Rectal smooth muscle tissue (tissue), 1 donor: ENCODE measurements at regions not wholly inside any gene's neighbourhood (a gene's known extent, or its start where the extent isn't known, plus 50 kb on each side); places are given as distances from the start of the nearest gene placed in this dataset.

ENCODE experiments used
- H3K27ac ChIP-seq: one replicate; pipeline ENCODE4 v1.7.0; 2013; ENCODE audit warnings: low read depth, low read length, inconsistent platforms
- H3K27me3 ChIP-seq: one replicate; pipeline ENCODE4 v1.7.0; 2013; ENCODE audit warnings: low read length; ENCODE audit not compliant: control insufficient read depth, insufficient read depth
- H3K36me3 ChIP-seq: one replicate; pipeline ENCODE4 v1.7.0; 2013; ENCODE audit warnings: low read length; ENCODE audit not compliant: control insufficient read depth, insufficient read depth
- H3K4me1 ChIP-seq: one replicate; pipeline ENCODE4 v1.7.0; 2013; ENCODE audit warnings: low read length; ENCODE audit not compliant: control insufficient read depth, insufficient read depth
- H3K4me3 ChIP-seq: one replicate; pipeline ENCODE4 v1.7.0; 2013; ENCODE audit warnings: low read length
- H3K9ac ChIP-seq: one replicate; pipeline ENCODE4 v1.7.0; 2013; ENCODE audit warnings: low read length

DNA sequence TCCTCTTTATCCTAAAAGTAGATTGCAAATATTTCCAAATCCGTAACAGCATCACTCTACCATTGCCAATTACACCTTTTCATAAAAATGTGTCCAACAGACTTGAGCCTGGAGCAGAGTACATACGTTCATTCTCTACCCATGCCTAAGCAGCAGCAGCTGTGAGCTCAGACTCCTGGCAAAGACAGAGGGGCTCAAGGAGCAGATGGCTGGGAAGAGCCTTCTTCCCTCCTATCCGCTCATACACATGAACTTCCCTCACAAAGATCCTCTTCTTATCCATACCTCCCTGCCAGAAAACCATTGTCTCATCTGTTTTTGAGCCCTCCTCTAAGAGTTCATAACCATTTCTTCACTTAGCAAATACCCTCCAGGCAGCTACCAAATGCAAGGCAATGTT is 164.3 kb upstream of the ARL4C start:
- no peak overlapping the region for H3K9ac ChIP-seq
- H3K36me3 ChIP-seq = no peaks in the 10 kb centered on the region
- no peak overlapping the region for H3K27ac ChIP-seq
- H3K4me1 ChIP-seq = no peaks in the 10 kb centered on the region
- H3K4me3 ChIP-seq = no peak overlapping the region
- H3K27me3 ChIP-seq = no peaks in the 10 kb centered on the region

GRCh38 chr2:234655706-234656105 is 158.8 kb upstream of the ARL4C start:
- Histone ChIP-seq H3K9ac (no peak overlapping the region), H3K36me3 (no peaks in the 10 kb centered on the region), H3K4me3 (no peak overlapping the region), H3K27me3 (no peaks in the 10 kb centered on the region), H3K4me1 (no peaks in the 10 kb centered on the region), H3K27ac (no peak overlapping the region)

GRCh38 chr2:234650911-234651310 is 154.0 kb upstream of the ARL4C start:
- Histone ChIP-seq H3K9ac (no peak overlapping the region), H3K27ac (no peak overlapping the region), H3K4me3 (no peak overlapping the region), H3K27me3 (no peaks in the 10 kb centered on the region), H3K4me1 (no peaks in the 10 kb centered on the region), H3K36me3 (no peaks in the 10 kb centered on the region)

GRCh38 chr2:234649951-234650350 is 153.1 kb upstream of the ARL4C start:
- Histone ChIP-seq H3K4me1 (no peaks in the 10 kb centered on the region), H3K27ac (no peak overlapping the region), H3K9ac (no peak overlapping the region), H3K36me3 (no peaks in the 10 kb centered on the region), H3K27me3 (no peaks in the 10 kb centered on the region), H3K4me3 (no peak overlapping the region)

DNA sequence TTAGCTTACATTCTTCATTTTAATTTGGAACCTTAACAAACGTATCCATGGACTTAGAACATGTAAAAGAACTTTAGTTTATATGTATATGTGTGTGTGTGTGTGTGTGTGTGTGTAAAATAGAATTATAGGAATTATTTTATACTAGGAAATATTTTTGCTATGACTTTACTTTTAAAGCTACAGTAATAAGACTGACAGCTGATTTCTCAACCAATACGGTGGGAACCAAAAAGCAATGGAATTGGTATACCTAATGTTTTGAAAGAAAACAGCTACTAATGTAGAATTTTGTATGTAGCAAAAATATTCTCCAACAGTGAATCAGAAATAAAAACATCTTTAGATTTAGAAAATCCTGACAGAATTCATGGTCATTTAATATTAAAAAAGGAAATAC is 146.5 kb upstream of the ARL4C start:
- Histone ChIP-seq H3K4me1 (no peaks in the 10 kb centered on the region), H3K36me3 (no peaks in the 10 kb centered on the region), H3K27me3 (no peaks in the 10 kb centered on the region), H3K9ac (no peak overlapping the region), H3K27ac (no peak overlapping the region), H3K4me3 (no peak overlapping the region)

DNA sequence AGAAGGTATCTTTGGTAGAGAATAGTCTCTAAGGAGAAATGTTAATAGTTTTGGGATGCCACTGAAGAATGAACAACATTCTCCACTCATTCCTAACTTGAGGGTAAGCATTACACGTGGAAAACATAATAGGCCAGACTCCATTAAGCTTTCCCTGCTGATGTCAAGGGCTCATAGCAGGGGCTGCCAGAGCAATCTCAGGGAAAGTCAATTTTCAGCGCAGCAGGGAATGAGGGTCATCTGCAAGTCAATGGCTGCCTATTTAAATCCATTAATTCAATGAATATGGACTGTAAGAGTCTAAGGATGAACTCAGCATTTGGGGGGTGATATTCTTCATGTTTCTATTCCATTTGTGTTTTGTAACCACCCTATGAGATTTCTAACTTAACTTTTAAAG is 144.2 kb upstream of the ARL4C start:
- Histone ChIP-seq H3K27me3 (no peaks in the 10 kb centered on the region), H3K4me1 (no peaks in the 10 kb centered on the region), H3K9ac (no peak overlapping the region), H3K36me3 (no peaks in the 10 kb centered on the region), H3K27ac (no peak overlapping the region), H3K4me3 (no peak overlapping the region)

DNA sequence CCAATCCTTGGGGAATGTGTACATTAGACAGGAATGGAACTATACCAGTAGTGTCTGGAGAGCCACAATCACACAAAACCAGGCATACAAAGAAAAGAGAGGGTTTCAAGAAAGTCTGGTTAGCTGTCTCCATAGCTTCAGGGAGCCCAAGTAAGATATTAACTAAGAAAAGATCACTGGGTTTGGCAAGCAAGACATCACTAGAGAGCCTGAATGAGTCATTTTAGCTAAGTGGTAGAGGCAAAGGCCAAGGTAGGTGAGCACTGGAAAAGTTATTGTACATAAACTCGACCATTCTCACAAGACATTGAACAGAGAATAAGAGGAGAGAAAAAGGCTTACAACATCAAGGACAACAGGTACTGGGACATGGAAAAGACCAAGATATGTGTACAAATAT is 143.8 kb upstream of the ARL4C start:
- H3K36me3 ChIP-seq = no peaks in the 10 kb centered on the region
- H3K9ac ChIP-seq = no peak overlapping the region
- no peak overlapping the region for H3K4me3 ChIP-seq
- H3K4me1 ChIP-seq = no peaks in the 10 kb centered on the region
- H3K27ac ChIP-seq = no peak overlapping the region
- no peaks in the 10 kb centered on the region for H3K27me3 ChIP-seq

GRCh38 chr2:234638966-234639365 is 142.1 kb upstream of the ARL4C start:
- H3K4me3 ChIP-seq = no peak overlapping the region
- H3K27ac ChIP-seq = no peak overlapping the region
- no peaks in the 10 kb centered on the region for H3K4me1 ChIP-seq
- no peak overlapping the region for H3K9ac ChIP-seq
- no peaks in the 10 kb centered on the region for H3K36me3 ChIP-seq
- no peaks in the 10 kb centered on the region for H3K27me3 ChIP-seq

DNA sequence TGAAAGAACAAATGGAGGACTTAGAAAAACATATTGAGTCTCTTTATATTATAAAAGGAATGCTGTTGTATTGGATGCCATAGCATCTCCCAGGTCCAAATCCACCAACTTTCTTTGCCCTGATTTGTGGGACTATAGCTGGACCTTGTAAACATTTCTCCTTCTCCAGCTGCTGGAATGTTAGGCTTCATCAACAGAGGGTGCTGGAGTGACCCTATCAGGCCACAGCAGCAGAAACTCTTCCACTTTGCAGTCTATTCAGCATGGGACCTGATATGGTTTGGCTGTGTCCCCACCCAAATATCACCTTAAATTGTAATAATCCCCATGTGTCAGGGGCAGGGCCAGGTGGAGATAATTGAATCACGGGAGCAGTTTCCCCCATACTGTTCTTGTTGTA is 138.4 kb upstream of the ARL4C start:
- Histone ChIP-seq H3K27me3 (no peaks in the 10 kb centered on the region), H3K27ac (no peak overlapping the region), H3K4me1 (peaks cover under 1% of the 10 kb centered on the region), H3K36me3 (no peaks in the 10 kb centered on the region), H3K4me3 (no peak overlapping the region), H3K9ac (no peak overlapping the region)

GRCh38 chr2:234633581-234634230 is 136.8 kb upstream of the ARL4C start:
- Histone ChIP-seq H3K9ac (no peak overlapping the region), H3K27me3 (no peaks in the 10 kb centered on the region), H3K4me1 (peaks cover 2% of the 10 kb centered on the region), H3K36me3 (no peaks in the 10 kb centered on the region), H3K27ac (no peak overlapping the region), H3K4me3 (no peak overlapping the region)

GRCh38 chr2:234632527-234633391 is 135.9 kb upstream of the ARL4C start:
- Histone ChIP-seq H3K4me3 (no peak overlapping the region), H3K27me3 (no peaks in the 10 kb centered on the region), H3K9ac (no peak overlapping the region), H3K4me1 (peaks cover 2% of the 10 kb centered on the region), H3K27ac (no peak overlapping the region), H3K36me3 (no peaks in the 10 kb centered on the region)

- Histone ChIP-seq H3K36me3 (no peaks in the 10 kb centered on the region), H3K4me3 (no peak overlapping the region), H3K27ac (no peak overlapping the region), H3K4me1 (peaks cover 2% of the 10 kb centered on the region), H3K9ac (no peak overlapping the region), H3K27me3 (no peaks in the 10 kb centered on the region)
These were observed 135.0 kb upstream of the ARL4C start for GRCh38 chr2:234631646-234632514.
